ENCODE measurements at regions not wholly inside any gene's neighbourhood (a gene's known extent, or its start where the extent isn't known, plus 50 kb on each side); places are given as distances from the start of the nearest gene placed in this dataset.

DNA sequence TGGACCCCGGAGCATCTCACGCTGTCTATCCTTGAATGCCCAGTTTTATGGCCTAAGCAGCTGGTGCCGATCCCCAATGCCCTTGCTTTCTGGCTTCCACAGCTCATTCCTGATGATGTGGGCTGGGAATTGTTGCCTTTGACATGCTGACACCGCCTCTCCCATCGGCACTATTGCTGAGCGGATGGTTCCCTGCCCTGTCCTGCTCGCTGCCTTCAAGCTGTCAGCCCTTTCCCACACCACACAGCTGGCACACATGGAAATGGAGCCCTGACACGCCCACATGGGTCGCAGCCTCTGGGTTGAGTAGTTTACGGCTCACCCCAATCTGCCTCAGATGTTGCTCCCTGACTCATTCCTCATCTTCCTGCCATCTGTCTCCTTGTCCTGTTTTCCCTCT lies 110.2 kb upstream of the SESN3 start:
- no peak for DNase-seq

DNA sequence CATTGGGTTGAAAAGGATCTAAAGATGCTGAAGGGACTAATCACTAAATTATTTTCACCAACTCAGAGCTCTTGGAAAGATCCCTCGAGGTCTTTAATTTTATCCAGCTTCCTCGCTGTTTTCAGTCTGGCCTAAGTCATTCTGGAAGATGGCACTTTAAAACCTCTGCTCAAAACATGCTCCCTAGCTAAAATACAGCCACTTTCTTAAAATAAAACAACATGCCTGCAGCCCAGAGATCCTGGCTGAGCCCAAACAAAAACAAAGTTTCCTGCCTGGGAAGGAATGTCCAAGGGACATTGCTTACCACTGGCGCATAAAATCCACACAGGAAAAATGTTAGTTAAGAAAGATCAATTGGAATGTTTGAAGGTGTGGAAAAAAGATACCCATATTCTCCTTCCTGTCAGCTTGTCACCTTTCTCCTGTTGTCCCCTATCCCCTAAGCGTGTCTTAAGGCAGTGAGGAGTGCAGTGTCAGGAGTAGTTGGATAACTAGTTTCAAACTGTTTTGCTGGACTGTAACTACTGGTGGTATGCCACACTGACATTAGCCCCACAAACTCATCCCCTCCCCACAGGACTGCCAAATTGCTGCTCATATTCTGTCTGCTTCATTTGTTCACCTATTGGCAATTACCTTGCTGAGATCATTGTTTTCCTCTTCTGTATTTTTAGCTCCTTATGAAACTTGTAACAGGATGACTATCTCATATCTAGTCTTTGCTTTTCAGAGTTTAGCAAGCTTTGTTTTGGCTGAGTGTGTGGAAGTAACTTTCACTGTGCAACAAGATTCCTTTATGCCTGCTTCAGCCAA lies 108.3 kb upstream of the SESN3 start:
- no peak for DNase-seq

DNA sequence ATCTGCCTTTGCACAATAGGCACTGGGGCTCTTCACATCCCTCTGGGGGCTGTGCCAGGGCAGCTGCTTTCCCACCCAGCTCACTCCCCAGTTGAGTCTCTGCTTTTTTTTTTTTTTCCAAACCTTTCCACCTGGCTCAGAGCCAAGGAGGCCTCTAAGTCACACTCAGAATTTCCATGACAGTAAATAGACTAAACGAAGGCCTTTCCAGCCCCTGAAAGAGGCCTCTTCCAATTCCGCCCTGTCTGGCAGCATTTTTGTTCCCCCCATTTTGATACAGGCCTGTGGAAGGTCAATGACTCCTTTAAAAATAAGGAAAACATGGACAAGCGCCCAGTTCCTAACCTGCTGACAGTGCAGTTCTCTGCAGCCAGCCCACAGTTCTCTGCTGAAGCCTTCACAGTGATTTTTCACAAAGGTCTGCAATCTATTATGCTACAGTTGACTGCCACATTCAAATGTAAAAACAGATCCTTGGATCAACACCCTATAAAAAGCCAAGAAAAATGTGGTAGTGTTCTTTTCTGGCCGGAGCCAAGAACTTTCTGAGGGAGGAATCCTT lies 107.5 kb upstream of the SESN3 start:
- DNase-seq = peak; percentile 91

DNA sequence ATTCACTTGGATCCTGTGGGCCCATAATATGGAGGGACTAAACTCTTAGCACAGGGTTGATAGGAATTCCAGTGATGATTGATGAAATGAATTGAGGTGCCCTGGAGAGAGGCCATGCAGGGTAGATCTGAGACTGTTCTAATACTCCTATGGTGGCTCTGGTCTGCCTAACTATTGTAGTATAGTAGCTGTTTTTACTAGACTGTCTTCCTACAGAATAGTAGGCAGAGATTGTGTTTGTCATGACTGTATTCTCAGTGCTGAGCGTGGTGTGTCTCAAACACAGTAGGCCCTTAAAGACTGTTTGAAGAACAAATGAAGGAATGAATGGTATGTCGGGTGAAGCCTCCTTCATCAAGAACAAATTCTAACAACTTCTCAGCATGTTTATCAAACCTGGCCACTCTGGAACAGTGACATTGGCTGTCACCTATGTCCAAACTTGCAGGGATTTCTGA lies 107.0 kb upstream of the SESN3 start:
- DNase-seq = no peak

DNA sequence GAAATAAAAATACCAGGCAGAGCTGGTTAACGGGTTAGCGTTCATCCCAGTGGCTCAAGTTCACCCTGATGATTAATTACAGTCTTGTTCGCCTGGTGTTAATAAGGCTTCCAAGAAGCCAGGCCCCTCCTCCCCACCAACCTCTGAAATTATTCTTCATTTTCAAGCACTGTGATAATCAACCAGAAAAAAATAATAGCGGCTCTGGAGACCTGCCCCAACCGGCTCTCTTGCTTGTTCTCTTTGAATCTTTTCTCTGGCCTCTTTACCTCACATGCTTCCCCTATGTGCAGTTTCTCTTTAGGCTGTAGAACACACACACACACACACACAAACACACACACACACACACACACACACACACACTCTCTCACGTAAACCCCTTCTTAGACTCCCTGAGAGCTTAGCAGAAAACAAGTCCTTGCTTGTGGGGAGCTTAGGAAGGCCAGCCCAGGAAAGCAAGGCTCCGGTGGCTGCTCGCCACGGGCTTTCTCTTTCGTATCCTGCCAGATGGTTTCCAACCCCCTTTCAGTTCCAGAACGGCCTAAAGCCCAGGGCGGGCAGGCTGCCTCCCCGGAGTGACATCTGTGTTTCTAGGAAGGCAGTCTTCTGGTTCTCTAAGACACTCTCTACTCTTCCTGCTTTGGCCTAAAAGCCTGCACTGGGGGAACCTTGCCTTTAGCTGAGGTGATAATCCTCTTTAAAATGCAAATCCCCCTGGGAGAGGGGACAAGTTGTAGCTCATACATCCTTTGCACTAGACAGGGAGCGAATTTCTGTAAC lies 106.4 kb upstream of the SESN3 start:
- peak; percentile 69 for DNase-seq

DNA sequence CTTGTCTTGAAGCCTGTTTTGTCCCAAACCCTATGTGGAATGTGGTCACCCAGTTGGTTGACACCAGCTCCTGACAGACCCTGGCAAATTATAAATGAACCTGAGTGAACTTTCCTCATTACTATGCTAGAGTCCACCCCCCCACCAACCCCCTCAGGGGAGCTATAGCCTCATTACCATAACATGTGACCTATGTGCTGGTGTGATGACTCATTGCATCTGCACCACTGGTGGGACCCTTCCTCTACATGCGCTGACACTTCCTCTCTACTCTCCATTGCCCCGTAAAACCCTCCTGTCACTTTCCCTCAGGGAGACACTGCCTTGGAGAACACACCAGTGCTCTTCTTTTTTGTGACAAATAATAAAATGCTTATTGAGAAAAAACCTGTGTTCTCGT lies 105.0 kb upstream of the SESN3 start:
- DNase-seq = no peak

DNA sequence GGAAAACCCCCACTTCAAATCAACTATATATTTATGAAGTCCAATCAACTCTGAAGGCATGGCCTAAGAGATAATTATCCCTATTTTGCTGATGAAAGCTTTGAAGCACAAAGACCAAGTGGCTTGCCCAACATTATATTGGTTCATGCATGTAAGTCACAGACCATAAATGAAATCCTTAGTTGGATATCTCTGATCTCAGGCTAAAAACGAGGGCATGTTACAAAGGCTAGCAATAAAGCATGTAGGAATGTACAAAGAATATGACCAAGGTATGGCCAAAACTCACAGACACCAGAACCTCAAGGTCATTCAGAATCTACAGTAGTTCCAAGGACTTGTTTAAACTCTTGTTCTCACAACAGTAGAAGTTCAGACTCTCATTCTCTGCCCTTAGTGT lies 100.2 kb upstream of the SESN3 start:
- no peak for DNase-seq

DNA sequence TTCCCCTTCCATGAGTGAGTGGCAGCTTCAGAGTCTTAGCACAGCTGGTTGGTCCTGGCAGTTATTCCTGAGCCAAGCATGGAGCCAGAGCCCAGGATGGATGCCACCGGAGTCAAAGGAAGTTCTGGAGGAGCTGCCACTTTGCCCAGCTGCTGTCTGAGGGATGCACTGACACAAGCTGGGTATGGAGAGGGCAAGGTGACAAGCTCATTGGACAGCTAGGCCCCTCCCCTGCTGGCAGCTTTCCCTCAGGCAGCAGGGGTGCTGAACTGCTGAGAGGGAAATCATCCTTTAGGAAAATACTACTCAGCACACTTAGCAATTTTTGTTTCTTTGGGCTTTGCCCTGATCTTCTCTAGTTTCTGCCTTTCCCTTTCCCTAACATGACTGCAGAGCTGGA lies 99.3 kb upstream of the SESN3 start:
- DNase-seq = peak; percentile 15

DNA sequence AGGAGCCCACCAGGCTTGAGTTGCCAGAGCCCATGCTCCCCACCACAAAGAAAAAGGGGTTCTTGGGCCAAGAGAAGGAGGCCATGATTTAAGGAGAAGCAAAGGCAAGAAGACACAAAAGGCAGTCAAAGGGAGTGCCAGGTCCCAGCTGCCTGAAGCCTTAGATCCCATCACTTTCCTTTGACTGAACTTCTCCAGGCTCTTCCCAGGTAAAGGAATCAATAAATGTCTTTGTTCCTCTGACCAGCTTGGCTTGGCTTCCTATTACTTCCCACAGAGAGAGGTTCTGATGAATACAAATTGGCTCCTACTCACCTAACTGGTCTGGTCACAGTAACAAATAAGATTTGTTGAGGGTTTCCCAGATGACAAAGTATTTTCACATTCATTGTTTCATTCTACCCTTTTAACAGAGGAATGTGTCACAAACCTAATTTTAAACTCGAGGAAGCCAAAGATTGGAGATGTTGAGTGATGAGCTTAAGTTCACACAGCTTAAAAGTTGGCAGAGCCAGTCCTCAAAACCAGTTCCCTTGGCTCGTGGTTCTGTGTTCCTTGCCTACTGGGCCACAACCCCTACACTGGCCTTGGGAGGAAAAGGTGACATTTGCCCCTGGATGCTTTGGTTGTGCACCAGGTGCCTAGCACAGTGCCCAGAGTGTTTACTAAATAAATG lies 96.4 kb upstream of the SESN3 start:
- no peak for DNase-seq

DNA sequence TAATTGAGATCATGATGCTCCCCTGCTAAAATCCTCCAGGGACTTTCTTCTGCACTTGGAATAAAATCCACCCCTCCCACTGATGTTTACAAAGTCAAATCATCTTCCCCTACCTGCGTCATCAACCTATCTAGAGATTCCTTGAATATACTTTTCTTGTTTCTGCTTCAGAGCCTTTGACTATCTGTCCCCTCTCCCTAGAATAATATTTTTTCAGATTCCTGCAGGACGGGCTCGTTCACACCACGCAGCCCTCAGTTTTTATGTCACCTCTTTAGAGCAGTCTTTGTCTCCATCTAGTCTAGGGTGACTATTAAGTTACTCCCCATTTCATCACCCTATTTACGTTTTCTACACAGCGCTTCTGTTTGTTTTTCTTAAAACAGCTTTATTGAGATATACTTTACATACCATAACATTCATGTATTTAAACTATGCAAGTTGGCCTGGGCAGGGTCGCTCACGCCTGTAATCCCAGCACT lies 94.8 kb upstream of the SESN3 start:
- DNase-seq = no peak

DNA sequence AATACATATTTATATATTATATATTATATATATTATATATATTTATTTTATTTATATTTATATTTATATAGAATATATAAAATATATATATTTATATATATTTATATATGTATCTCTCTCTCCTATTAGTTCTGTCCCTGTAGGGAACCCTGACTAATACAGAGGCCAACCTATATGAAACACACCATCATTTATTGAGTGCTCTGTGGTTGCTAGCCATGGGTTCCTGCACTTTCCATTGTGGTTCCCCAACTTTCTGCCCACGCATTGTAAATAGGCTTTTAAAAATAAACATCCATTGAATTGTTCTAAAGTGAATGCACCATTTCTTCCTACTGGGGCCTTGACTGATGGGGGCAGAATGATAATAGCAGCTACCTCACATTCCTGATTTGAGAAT lies 93.8 kb upstream of the SESN3 start:
- DNase-seq = no peak

DNA sequence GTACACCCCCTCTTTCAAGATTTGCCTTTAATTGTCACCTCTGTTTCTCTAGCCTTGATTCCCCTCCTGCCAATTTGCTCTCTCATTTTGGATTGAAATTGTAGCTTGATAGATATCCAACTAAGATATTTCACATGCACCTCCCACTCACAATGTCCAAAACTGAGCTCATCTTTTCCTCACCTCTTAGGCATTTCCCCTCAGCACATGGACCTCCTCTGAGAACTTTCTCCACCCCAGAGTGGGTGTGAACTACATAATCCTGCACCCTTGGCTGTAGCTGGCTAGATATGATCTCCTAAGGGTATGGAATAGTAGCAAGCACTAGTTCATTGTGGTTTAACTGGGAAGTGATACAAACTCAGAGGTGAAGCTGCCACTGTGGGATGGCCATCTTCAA lies 91.5 kb upstream of the SESN3 start:
- DNase-seq = peak; percentile 91

DNA sequence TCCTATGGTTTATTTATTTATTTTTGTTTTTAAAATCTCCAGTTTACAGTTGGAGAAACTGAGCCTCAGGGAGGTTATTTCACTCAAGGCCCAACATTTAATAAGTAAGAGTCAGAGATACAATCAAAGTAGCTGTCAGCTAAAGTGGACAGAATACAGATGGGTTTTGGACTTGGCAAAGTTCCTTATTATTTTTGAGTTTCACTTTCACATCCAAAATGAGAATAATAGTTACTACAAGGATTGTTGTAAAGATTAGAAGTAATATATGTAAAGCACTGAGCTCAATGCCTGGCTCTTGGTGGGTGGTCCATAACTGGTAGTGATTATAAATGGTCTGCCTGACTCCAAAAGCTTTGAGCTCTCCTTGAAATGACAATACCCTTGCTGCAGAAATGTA lies 87.5 kb upstream of the SESN3 start:
- no peak for DNase-seq

DNA sequence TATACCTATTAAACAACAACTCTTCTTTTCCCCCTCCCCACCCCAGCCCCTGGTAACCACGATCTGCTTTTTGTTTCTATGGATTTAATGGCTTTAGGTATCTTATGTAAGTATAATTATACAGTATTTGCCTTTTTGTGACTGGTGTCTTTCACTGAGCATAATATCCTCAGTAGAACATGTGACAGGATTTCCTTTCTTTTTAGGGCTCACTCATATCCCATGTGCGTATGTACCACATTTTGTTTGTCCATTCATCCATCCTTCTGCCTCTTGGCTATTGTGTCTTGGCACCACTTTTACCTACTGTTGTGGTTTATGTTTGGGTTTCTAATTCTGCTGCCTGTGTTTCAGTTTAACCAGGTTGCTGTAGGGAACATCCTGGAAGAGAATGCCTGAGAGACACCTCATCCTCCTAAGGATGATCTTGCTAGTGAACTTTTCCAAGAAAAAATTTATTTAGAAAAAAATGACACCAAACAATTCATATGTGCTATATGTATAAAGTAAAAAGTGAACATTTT lies 77.6 kb upstream of the SESN3 start:
- DNase-seq = no peak

DNA sequence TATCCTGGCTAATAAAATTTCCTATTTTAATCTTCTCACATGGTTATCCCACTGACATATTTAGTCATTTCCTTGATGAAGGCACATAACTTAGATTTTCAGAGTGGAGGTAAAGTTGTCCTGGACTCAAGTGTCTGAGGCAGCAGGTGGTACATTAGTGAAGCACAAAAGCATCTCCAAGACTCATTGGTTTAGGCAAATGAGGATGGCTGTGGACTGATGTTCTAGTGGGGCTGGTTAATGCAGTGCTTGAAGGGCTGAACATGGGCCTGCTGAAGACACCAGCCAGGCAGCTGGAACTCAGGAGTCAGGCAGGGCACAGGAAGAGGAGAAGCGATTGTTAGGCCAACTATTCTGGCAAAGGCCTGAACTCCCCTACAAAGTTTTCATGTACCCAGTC lies 76.3 kb upstream of the SESN3 start:
- DNase-seq = no peak

DNA sequence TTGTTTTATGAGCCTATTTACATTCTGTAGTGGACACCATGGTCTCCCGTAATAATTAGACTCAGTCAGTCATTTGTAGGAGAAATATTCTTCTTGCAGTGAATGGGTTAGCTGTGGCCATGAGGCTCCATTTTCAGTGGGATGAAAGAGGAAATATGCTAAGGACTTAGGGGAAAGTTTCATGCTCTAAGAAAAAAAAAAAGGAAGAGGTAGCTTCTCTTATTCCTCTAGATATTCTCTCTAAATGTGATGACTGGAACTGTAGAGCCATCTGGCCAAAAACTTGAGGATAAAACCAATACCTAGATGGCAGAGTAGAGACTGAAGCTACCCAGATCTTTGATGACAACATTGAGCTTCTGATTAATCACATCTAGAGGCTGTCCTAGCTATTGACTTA lies 75.8 kb upstream of the SESN3 start:
- no peak for DNase-seq

DNA sequence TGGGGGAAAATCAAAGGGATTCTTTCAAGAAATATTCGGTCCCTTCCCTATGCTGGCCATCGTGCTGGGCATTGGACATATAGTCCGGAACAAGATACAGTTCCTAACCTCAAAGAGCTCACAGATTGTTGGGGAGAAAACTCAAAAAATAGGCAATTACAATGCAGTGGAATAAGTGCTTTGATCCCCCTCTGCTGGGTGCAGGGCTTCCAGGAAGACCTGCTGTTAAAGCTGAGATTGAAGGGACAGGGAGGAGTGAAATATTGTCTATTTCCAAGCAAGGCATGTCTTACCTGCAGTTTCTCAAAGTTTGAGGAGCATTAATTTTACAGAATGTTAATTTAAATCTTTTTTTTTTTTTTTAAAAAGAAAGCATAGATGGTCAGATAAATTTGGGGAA lies 75.1 kb upstream of the SESN3 start:
- DNase-seq = no peak

DNA sequence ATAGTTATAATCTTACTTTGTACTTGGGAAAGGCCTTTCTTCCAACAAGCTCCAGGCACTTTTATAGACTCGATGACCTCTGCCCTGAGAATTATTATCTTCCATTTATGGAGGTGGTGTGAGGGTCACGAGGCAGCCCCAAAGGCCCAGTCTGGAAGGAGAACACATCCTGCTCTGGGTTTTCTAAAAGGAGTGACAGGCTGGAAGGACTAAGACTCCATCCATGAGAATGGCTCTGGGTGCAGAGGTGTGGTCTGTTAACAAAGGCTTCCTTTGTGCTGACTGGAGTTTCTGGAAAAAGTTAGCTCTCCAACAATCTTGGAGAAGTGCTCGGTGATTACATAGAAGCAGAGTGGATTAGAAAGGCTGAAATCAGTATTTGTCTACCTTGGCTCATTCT lies 74.7 kb upstream of the SESN3 start:
- no peak for DNase-seq

DNA sequence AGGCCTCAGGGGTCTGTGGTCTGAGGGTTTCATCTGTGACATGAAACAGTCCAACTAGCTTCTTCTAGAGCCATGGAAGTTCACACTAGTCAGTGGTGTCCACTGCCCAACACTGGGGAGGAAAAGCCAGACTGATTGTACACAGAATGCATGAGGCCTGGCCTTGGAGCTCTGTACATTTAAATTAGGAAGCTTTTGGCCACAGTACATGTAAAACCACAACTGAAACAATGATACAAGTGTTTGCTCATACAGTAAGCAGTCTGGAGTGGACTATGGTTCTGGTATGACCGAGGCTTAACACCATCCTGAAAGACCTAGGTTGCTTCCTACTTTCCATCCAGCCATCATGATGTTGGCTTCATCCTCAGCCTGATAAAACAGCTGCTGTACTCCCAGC lies 73.8 kb upstream of the SESN3 start:
- no peak for DNase-seq

DNA sequence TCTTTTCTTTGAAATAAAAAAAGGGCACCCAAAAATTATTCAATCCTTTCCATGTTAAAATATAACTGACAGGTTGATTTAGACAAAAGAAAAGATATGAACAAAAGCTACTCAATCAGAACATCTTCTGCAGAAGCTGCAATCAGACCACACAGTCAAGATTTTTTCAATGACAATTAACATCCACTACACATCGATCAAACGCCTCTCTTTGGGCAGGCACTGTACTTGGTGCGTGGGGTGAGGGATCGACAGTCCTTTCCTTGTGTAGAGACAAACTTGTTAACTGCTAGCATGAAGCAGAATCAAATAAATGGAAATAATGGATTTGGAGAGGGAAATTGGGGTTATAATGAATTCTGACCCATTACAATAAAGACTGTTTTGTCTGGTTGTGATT lies 71.2 kb upstream of the SESN3 start:
- no peak for DNase-seq

DNA sequence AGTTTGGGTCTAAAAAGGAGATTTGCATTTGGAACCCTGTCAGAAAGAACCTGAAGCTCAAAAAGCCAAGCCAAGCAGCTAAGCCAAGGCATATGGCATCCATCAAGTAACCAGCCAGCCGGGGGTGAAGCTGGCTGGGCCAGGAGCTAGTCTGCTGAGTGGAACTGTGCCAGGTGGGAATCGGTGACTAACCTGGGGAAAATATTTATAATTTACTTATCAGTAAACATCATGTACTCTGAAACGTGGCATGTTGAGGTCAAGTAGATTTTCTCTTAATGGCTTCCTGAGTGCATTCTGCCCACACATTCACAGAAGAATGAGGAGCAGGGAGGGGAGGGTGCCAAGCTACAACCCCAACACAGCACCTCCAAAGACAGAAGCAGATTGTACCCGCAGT lies 70.5 kb upstream of the SESN3 start:
- DNase-seq = peak; percentile 17

DNA sequence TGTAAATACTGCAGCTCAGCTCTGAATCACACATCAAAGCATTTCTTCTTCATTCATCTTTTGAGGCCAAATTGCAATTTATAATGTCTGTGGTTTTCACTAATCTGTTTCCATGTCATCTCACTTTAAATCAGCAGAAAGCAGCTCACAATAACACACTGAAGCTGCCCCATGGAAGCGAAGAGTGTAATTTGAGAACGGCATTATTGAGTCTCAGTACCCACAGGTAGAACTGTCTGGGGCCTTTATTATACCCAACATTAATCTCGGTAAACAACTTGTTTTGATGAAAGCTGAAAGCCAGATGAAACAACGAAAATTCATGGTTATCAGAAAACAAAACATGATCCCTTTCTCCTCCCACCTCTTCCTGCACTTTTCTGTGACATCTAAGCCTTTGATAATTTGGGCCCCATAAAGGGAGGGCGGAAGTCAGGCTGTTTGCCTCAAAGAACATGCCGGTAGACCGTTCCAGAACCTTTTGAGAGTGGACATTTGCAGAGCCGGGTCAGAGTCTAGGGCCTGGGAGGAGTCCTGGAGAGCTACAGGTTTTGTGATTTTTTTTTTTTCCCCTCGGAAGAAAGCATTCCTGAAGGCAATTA lies 68.2 kb upstream of the SESN3 start:
- DNase-seq = peak; percentile 70
